ENCODE measurements at regions not wholly inside any gene's neighbourhood (a gene's known extent, or its start where the extent isn't known, plus 50 kb on each side); places are given as distances from the start of the nearest gene placed in this dataset.

DNA sequence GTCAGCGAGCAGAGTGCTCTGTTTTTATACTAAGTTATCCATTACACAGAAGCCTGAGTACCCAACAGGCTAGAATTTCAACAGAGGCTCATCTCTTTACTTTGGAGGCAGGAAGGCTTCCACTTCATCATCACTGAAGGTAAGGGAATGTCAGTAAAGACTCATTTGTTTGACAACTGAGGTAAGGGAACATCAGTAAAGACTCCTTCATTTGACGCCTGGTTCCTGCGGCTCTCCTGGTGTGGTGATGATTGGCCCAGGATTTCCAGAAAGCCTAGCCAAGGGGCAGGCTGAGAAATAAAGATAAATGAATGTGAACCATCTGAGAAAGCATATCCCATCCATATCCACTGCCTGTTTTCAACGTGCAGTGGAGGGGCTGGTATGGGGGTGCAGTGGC, 244.6 kb upstream of the ECI2 start:
- Histone ChIP-seq H3K79me2 (ENCODE audit: insufficient read depth, low read length) (no peaks in the 10 kb centered on the region), H4K20me1 (ENCODE audit: insufficient read depth, low read length) (no peaks in the 10 kb centered on the region), H3K9ac (ENCODE audit: low read length) (no peak overlapping the region), H3K27ac (ENCODE audit: low read depth, low read length, poor library complexity, severe bottlenecking) (no peak overlapping the region), H3K4me1 (ENCODE audit: insufficient read depth, low read length, severe bottlenecking) (no peaks in the 10 kb centered on the region), H3K9me3 (ENCODE audit: low read length) (0 out of 2 replicates have a peak, but pooled peaks cover 6% of the 10 kb centered on the region), H2AFZ (ENCODE audit: low read length) (no peak overlapping the region), H3K4me2 (ENCODE audit: low read length) (no peak overlapping the region), H3F3A (ENCODE audit: insufficient read depth, low read length) (no peaks in the 10 kb centered on the region), H3K9me2 (ENCODE audit: low read depth, low read length) (no peaks in the 10 kb centered on the region), H3K27me3 (ENCODE audit: insufficient read depth, low read length) (no peaks in the 10 kb centered on the region), H3K4me3 (ENCODE audit: low read depth, low read length, poor library complexity, severe bottlenecking) (no peak overlapping the region), H3K36me3 (ENCODE audit: insufficient read depth, low read length) (peaks cover 3% of the 10 kb centered on the region; the same call in 1 of the 2 replicates)
- TF ChIP-seq, protein P1, sequence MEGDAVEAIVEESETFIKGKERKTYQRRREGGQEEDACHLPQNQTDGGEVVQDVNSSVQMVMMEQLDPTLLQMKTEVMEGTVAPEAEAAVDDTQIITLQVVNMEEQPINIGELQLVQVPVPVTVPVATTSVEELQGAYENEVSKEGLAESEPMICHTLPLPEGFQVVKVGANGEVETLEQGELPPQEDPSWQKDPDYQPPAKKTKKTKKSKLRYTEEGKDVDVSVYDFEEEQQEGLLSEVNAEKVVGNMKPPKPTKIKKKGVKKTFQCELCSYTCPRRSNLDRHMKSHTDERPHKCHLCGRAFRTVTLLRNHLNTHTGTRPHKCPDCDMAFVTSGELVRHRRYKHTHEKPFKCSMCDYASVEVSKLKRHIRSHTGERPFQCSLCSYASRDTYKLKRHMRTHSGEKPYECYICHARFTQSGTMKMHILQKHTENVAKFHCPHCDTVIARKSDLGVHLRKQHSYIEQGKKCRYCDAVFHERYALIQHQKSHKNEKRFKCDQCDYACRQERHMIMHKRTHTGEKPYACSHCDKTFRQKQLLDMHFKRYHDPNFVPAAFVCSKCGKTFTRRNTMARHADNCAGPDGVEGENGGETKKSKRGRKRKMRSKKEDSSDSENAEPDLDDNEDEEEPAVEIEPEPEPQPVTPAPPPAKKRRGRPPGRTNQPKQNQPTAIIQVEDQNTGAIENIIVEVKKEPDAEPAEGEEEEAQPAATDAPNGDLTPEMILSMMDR (IDR thresholded peaks at IDR 0.05; ENCODE audit: low read length) = no peak
- TF ChIP-seq EZH2 (IDR thresholded peaks at IDR 0.05; ENCODE audit: borderline replicate concordance, low read length) = no peak

DNA sequence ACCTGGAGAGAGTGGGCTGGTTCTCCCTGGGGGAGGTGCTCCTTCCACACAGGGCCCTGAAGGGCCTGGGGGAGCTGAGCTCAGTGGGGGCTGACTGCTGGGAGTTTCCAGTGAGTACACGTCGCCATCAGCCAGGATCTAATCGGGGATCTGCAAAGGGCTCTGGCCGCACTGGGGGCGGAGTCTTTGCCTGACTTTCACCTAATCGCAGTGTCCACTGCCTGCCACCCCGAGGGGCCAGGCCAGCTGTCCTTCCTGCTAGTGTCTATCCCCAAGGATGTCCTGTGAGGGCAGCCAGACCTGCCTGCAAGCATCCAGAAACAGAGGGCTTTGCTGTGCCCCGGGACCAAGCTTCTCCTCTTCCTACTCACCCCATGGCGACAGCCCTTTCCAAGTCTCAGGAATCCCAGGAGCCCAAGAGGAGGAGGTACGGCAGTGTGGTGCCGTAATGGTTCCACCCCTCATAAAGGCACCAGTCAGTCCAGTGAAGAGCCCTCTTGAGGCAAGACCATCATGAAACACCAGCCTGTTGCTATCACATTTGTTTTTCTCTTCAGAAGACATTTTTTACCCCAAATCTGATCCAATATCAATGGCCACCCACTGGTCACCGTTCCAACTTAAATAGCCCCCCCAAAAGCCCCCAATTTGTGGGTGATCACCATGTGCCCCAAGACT, 243.1 kb upstream of the ECI2 start:
- Histone ChIP-seq H2AFZ (ENCODE audit: low read length) (no peak overlapping the region), H3K4me1 (ENCODE audit: insufficient read depth, low read length, severe bottlenecking) (no peaks in the 10 kb centered on the region), H3K27ac (ENCODE audit: low read depth, low read length, poor library complexity, severe bottlenecking) (no peak overlapping the region), H3F3A (ENCODE audit: insufficient read depth, low read length) (no peaks in the 10 kb centered on the region), H3K9ac (ENCODE audit: low read length) (no peak overlapping the region), H3K36me3 (ENCODE audit: insufficient read depth, low read length) (no peaks in the 10 kb centered on the region), H3K4me3 (ENCODE audit: low read depth, low read length, poor library complexity, severe bottlenecking) (no peak overlapping the region), H3K79me2 (ENCODE audit: insufficient read depth, low read length) (no peaks in the 10 kb centered on the region), H3K9me3 (ENCODE audit: low read length) (0 out of 2 replicates have a peak, but pooled peaks cover 2% of the 10 kb centered on the region), H3K4me2 (ENCODE audit: low read length) (no peak overlapping the region), H3K9me2 (ENCODE audit: low read depth, low read length) (no peaks in the 10 kb centered on the region), H3K27me3 (ENCODE audit: insufficient read depth, low read length) (no peaks in the 10 kb centered on the region), H4K20me1 (ENCODE audit: insufficient read depth, low read length) (no peaks in the 10 kb centered on the region)
- no peak for TF ChIP-seq EZH2 (IDR thresholded peaks at IDR 0.05; ENCODE audit: borderline replicate concordance, low read length)
- TF ChIP-seq, protein P1 (IDR thresholded peaks at IDR 0.05; ENCODE audit: low read length) = no peak

DNA sequence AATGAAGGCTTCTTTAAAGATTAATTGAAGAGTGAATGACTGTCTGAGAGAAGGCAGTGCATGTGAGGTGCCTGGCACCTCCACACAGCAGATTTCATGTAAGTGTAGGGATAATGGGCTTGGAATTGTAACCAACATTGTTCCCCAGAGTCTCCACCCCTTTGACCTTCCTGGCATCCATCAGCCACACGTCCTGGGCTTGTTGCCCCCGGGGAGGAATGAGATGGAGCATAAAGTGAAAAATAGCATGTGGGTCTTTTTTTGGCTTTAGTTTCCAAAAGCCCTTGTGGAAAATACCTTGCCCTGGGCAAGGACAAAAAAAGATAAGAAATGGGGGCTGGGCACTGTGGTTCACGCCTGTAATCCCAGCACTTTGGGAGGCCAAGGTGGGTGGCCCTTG, 242.2 kb upstream of the ECI2 start:
- no peaks in the 10 kb centered on the region for H3K9me2 ChIP-seq (ENCODE audit: low read depth, low read length)

More for the DNA sequence above, 242.2 kb upstream of the ECI2 start:
- H3K79me2 ChIP-seq (ENCODE audit: insufficient read depth, low read length) = no peaks in the 10 kb centered on the region
- no peaks in the 10 kb centered on the region for H4K20me1 ChIP-seq (ENCODE audit: insufficient read depth, low read length)
- H3K4me3 ChIP-seq (ENCODE audit: low read depth, low read length, poor library complexity, severe bottlenecking) = no peak overlapping the region
- H3K36me3 ChIP-seq (ENCODE audit: insufficient read depth, low read length) = no peaks in the 10 kb centered on the region
- H3K9ac ChIP-seq (ENCODE audit: low read length) = no peak overlapping the region
- no peaks in the 10 kb centered on the region for H3K4me1 ChIP-seq (ENCODE audit: insufficient read depth, low read length, severe bottlenecking)
- no peaks in the 10 kb centered on the region for H3F3A ChIP-seq (ENCODE audit: insufficient read depth, low read length)
- H3K27ac ChIP-seq (ENCODE audit: low read depth, low read length, poor library complexity, severe bottlenecking) = no peak overlapping the region
- no peak overlapping the region for H2AFZ ChIP-seq (ENCODE audit: low read length)
- H3K27me3 ChIP-seq (ENCODE audit: insufficient read depth, low read length) = no peaks in the 10 kb centered on the region
- no peak overlapping the region for H3K4me2 ChIP-seq (ENCODE audit: low read length)
- no peaks in the 10 kb centered on the region for H3K9me3 ChIP-seq (ENCODE audit: low read length)
- TF ChIP-seq, protein P1 (IDR thresholded peaks at IDR 0.05; ENCODE audit: low read length) = no peak
- TF ChIP-seq EZH2 (IDR thresholded peaks at IDR 0.05; ENCODE audit: borderline replicate concordance, low read length) = no peak

Data from OCI-LY1 (cell line).